WTC11 (cell line): ENCODE measurements at regions not wholly inside any gene's neighbourhood (a gene's known extent, or its start where the extent isn't known, plus 50 kb on each side); places are given as distances from the start of the nearest gene placed in this dataset.

Experiments used
- ATAC-seq: fragments of 200-7000 bp; cut with Tn5 transposase; 2 replicates; pipeline ENCODE4 v1.10.0; 2021; ENCODE audit warnings: mild to moderate bottlenecking, moderate library complexity
- CTCF ChIA-PET: fragments of 300-600 bp; sonication (Branson Sonifier 250); formaldehyde crosslinking; loops from one replicate; lab custom pipeline; 2021; ENCODE audit warnings: antibody characterized with exemption; lab: Charles Lee
- POLR2A ChIA-PET: fragments of 350-600 bp; sonication (Branson Sonifier 250); formaldehyde crosslinking; loops from one replicate; lab custom pipeline; 2021; ENCODE audit warnings: antibody characterized with exemption; lab: Charles Lee
- DNase-seq: peaks from one replicate; pipeline ENCODE4 v3.0.0; 2021; ENCODE audit warnings: low spot score
- H3K27ac Mint-ChIP-seq: 2 replicates; pipeline ENCODE4 v1.8.0; 2021; ENCODE audit warnings: mixed read lengths
- H3K27me3 Mint-ChIP-seq: 2 replicates; pipeline ENCODE4 v1.8.0; 2021; ENCODE audit warnings: low read depth, mild to moderate bottlenecking, moderate library complexity, mixed read lengths
- H3K36me3 Mint-ChIP-seq: 2 replicates; pipeline ENCODE4 v1.8.0; 2021; ENCODE audit warnings: mixed read lengths
- H3K4me1 Mint-ChIP-seq: 2 replicates; pipeline ENCODE4 v1.8.0; 2022; ENCODE audit warnings: mixed read lengths
- H3K4me3 Mint-ChIP-seq: 2 replicates; pipeline ENCODE4 v1.8.0; 2021; ENCODE audit warnings: mild to moderate bottlenecking, moderate library complexity, mixed read lengths
- H3K9me3 Mint-ChIP-seq: 2 replicates; pipeline ENCODE4 v1.8.0; 2021; ENCODE audit warnings: mixed read lengths
- AFF4 ChIP-seq: sonication (generic); formaldehyde crosslinking; IDR thresholded peaks from 2 replicates; pipeline ENCODE4 v1.8.1; 2023; ENCODE audit warnings: mild to moderate bottlenecking, missing genetic modification reagents, borderline replicate concordance
- ARID4B ChIP-seq: sonication (generic); formaldehyde crosslinking; IDR thresholded peaks from 2 replicates; pipeline ENCODE4 v1.8.0; 2023; ENCODE audit warnings: missing genetic modification reagents, mild to moderate bottlenecking, borderline replicate concordance
- ATF1 ChIP-seq: sonication (generic); formaldehyde crosslinking; IDR thresholded peaks from 2 replicates; pipeline ENCODE4 v1.8.1; 2023; ENCODE audit warnings: mild to moderate bottlenecking, moderate library complexity, missing genetic modification reagents
- ATF2 ChIP-seq: sonication (generic); formaldehyde crosslinking; IDR thresholded peaks from 2 replicates; pipeline ENCODE4 v1.8.1; 2022; ENCODE audit warnings: low read depth, missing genetic modification reagents, borderline replicate concordance
- E2F4 ChIP-seq: sonication (generic); formaldehyde crosslinking; IDR thresholded peaks from 2 replicates; pipeline ENCODE4 v1.8.1; 2022; ENCODE audit warnings: low read depth, mild to moderate bottlenecking, moderate library complexity, missing genetic modification reagents, borderline replicate concordance
- E2F5 ChIP-seq: sonication (generic); formaldehyde crosslinking; IDR thresholded peaks from 2 replicates; pipeline ENCODE4 v1.8.1; 2022; ENCODE audit warnings: mild to moderate bottlenecking, moderate library complexity, missing genetic modification reagents
- ELF4 ChIP-seq: sonication (generic); formaldehyde crosslinking; IDR thresholded peaks from 2 replicates; pipeline ENCODE4 v1.8.1; 2022; ENCODE audit warnings: low read depth, mild to moderate bottlenecking, moderate library complexity, missing genetic modification reagents
- ERG ChIP-seq: fragments of 250-450 bp; sonication (Bioruptor Pico); IDR thresholded peaks from 2 replicates; pipeline ENCODE4 v1.8.0; 2021; ENCODE audit warnings: mild to moderate bottlenecking
- JUN ChIP-seq: sonication (generic); formaldehyde crosslinking; IDR thresholded peaks from 2 replicates; pipeline ENCODE4 v1.8.0; 2023; ENCODE audit warnings: mild to moderate bottlenecking, missing genetic modification reagents
- TEAD4 ChIP-seq: sonication (generic); formaldehyde crosslinking; IDR thresholded peaks from 2 replicates; pipeline ENCODE4 v1.8.0; 2022; ENCODE audit warnings: mild to moderate bottlenecking, missing genetic modification reagents
- ZNF532 ChIP-seq: fragments of 250-450 bp; sonication (Bioruptor Pico); IDR thresholded peaks from 2 replicates; pipeline ENCODE4 v1.9.0; 2021; ENCODE audit warnings: mild to moderate bottlenecking, borderline replicate concordance
- ZNF671 ChIP-seq: fragments of 250-450 bp; sonication (Bioruptor Pico); IDR thresholded peaks from 2 replicates; pipeline ENCODE4 v1.8.0; 2021; ENCODE audit warnings: mild to moderate bottlenecking

GRCh38 chr15:35211240-35211902, 126.3 kb upstream of the NANOGP8 start (continued):
- TF ChIP-seq ATF2 (no peak), JUN (no peak), TEAD4 (CRISPR knock-in tag) (no peak), E2F5 (no peak), ZNF671 (no peak), AFF4 (no peak), ATF1 (CRISPR knock-in tag) (no peak)

- ChIA-PET POLR2A (no interaction called here), CTCF (interaction anchor here (1.0 to 1.3 kb wide), 2 partner anchors 132 to 234 kb away, joined by 3 read pairs; no protein-coding TSS in a partner anchor)
- no peak for TF ChIP-seq TEAD4 (CRISPR knock-in tag)
- no peak for TF ChIP-seq ATF1 (CRISPR knock-in tag)
- TF ChIP-seq E2F4, result no peak
- TF ChIP-seq ARID4B (CRISPR knock-in tag), result no peak
- peaks cover 43% of the 10 kb centered on the region for H3K4me1 Mint-ChIP-seq
- H3K36me3 Mint-ChIP-seq, result no peaks in the 10 kb centered on the region
- DNase-seq (no peak), ATAC-seq (no peak)
- H3K4me3 Mint-ChIP-seq, result no peak overlapping the region
- H3K27ac Mint-ChIP-seq, result no peak overlapping the region
- H3K27me3 Mint-ChIP-seq, result no peaks in the 10 kb centered on the region
- H3K9me3 Mint-ChIP-seq, result no peaks in the 10 kb centered on the region
These were observed 125.3 kb upstream of the NANOGP8 start for GRCh38 chr15:35210370-35210769.

- DNase-seq (no peak), ATAC-seq (no peak)
- H3K27me3 Mint-ChIP-seq, result no peaks in the 10 kb centered on the region
- H3K36me3 Mint-ChIP-seq, result no peaks in the 10 kb centered on the region
- no peaks in the 10 kb centered on the region for H3K9me3 Mint-ChIP-seq
- H3K27ac Mint-ChIP-seq, result no peak overlapping the region
- ChIA-PET POLR2A (no interaction called here), CTCF (interaction anchor here (0.6 to 1.3 kb wide), 3 partner anchors 132 to 236 kb away, joined by 3 read pairs; no protein-coding TSS in a partner anchor)
- no peak for TF ChIP-seq ERG (CRISPR knock-in tag)
- TF ChIP-seq ZNF532 (CRISPR knock-in tag), result no peak
- no peak for TF ChIP-seq ELF4 (CRISPR knock-in tag)
- H3K4me3 Mint-ChIP-seq, result no peak overlapping the region
- peaks cover 47% of the 10 kb centered on the region for H3K4me1 Mint-ChIP-seq
These were observed 124.7 kb upstream of the NANOGP8 start for GRCh38 chr15:35209838-35210237.
